IPS-18c (cell line): ENCODE measurements at regions not wholly inside any gene's neighbourhood (a gene's known extent, or its start where the extent isn't known, plus 50 kb on each side); places are given as distances from the start of the nearest gene placed in this dataset.

Experiments
- H3K4me3 ChIP-seq: 2 replicates; pipeline ENCODE4 v1.7.0; 2013; ENCODE audit warnings: low read depth, mild to moderate bottlenecking, low read length, moderate library complexity; ENCODE audit not compliant: insufficient read depth
- H3K9me3 ChIP-seq: one replicate; pipeline ENCODE4 v1.6.1; 2013; ENCODE audit warnings: mild to moderate bottlenecking, low read length, moderate library complexity; ENCODE audit not compliant: control insufficient read depth, insufficient read depth

DNA sequence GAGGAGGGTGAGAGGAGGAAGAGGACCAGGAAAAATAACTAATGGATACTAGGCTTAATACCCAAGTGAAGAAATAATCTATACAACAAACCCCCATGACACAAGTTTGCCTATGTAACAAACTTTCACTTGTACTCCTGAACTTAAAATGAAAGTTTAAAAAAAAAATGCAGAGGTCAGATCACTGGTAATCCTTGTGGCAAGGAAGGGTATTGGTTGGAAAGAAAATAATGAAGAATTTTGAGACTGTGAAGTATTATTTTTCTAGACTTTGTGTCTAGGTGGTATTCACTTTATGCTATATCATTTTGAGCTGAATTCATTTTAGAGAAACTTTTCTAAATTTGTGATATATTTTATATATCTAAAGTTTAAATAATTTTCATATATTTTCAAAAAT, 547.5 kb downstream of the MMUT start:
- no peak overlapping the region for H3K4me3 ChIP-seq
- no peaks in the 10 kb centered on the region for H3K9me3 ChIP-seq

DNA sequence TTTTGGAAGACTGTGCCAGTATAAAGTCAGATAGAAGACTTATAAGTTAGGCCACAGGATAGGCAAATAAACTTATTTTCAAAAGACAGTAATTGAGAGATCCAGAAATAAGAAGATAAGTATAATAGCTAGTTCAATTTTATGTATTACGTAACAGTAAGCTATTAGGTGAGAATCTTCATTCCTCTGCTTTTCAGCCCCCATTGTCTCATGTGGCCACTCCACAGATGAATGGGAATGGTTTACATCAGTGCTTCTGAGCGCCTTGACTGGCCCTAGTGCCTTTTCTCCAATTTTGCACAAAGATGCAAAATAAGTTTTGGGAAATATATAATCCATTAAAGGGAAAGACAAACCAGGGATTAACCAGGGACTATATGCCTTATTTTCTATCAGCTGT, 550.5 kb downstream of the MMUT start:
- no peak overlapping the region for H3K4me3 ChIP-seq
- H3K9me3 ChIP-seq = no peaks in the 10 kb centered on the region

DNA sequence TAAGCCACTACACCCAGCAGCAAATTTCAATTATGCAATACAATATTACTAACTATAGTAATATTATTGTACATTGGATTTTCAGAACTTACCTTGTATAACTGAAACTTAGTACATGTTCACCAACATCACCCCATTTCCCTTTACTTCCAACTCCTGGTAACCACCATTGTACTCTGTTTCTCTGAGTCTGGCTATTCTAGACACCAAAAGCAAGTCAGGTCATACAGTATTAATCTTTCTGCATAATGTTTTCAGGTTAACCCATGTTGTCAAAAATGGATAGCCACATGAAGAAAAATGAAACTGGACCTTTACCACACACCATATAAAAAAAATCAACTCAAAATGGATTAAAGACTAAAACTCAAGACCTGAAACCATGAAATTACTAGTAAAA, 558.2 kb downstream of the MMUT start:
- Histone ChIP-seq H3K9me3 (no peaks in the 10 kb centered on the region), H3K4me3 (no peak overlapping the region)

DNA sequence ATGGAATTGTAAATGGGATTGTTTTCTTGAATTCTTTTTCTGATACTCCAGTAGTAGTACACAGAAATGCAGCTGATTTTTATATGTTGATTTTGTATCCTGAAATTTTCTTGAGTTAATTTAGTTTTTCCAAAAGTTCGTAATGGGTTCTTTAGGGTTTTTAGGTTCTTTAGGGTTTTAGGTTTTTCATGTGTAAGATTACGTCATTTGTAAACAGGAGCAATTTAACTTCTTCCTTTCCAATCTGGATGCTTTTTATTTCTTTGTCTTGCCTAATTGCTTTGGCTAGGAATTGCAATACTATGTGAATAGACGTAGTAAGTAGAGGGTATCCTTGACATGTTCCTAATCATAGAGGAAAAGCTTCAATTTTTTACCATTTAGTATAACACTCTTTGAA, 568.6 kb downstream of the MMUT start:
- Histone ChIP-seq H3K9me3 (no peaks in the 10 kb centered on the region), H3K4me3 (no peak overlapping the region)

DNA sequence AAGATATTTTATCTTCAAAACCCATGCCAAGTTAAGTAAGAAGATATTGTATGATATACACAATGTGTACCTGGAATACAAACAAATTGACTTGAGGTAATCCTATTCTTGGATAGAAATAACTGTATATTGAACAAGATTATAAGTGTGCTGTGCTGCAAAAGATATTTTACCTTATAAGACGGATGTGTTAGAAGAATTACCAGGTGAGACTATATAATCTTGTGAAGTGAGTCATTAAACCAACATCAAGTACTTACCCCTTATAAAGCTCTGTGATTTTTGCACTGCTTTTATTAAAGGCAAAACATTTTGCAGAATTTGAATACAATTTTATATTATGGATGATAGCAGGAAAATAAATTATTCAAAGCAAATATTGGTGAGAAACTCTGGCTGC, 570.0 kb downstream of the MMUT start:
- no peak overlapping the region for H3K4me3 ChIP-seq
- H3K9me3 ChIP-seq = no peaks in the 10 kb centered on the region

DNA sequence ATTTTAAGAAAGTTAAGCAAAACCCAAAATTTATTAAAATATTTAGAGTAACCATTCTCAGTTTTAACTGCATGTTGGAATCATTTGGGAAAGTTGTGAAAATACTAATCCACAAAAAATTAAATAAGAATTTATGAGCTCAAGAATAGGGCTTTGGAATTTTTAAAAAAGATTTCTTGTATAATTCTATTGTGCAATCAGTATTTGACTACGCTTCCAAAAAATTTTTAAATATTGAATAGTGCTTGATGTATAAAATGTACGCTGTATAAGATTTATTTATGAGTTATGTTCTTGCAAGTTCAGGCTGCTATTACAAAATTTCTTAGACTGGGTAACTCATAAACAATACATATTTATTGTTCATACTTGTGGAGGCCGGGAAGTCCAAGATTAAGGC, 571.7 kb downstream of the MMUT start:
- Histone ChIP-seq H3K4me3 (no peak overlapping the region), H3K9me3 (no peaks in the 10 kb centered on the region)

DNA sequence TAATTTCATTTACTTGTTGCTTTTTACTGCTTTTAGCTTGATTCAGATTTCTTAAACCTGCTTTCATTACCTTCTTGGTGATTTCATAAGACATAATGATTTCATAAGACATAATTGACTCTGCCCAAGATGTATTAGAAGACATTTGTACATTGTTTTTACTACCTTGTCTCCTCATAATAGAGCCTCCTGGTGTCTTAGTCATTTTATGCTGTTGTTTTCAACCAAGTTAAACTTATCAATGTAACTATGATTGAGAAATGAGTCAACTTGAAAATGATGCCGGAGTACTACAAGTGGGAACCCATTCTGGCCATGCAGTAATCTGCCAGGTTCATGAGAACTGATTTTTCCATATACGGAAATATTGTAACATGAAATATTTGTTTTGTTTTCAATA, 573.6 kb downstream of the MMUT start:
- H3K4me3 ChIP-seq = no peak overlapping the region
- H3K9me3 ChIP-seq = no peaks in the 10 kb centered on the region

DNA sequence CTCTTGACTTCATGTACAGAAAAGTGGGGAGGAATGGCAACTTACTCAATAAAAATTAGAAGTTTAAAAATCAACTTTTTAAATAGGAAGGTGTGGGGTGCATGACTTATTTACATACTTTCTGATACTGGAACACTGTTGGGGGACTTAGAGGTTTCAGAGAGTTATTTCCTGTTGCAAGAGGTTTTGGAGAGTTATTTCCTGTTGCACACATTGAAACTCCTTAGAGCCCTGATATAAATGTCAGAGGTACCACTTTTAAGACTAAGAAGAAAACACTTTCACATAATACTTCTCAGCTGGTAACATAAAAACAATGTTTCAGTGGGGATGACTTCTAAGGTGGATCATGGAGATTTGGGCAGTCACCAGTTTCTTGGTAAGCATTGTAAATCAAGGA, 579.9 kb downstream of the MMUT start:
- H3K4me3 ChIP-seq = no peak overlapping the region

DNA sequence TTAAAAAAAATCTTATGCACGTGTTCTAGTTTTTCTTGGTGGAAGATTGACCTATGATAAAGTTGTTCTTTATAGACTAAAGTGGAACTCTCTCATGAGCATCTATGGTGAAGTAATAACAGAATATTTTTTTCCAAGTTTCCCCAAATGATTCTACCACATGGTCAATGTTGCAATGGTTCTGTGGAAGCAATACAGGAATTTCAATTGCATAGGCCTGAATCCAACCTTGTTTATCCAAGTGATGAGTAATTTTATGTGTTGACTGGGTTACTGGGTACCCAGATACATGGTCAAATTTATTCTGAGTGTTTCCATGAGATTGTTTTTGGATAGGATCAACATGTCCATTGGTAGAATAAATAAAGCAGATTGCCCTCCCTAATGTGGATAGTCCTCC, 581.5 kb downstream of the MMUT start:
- no peaks in the 10 kb centered on the region for H3K9me3 ChIP-seq
- no peak overlapping the region for H3K4me3 ChIP-seq

More for the DNA sequence above, 579.9 kb downstream of the MMUT start:
- H3K9me3 ChIP-seq = no peaks in the 10 kb centered on the region

DNA sequence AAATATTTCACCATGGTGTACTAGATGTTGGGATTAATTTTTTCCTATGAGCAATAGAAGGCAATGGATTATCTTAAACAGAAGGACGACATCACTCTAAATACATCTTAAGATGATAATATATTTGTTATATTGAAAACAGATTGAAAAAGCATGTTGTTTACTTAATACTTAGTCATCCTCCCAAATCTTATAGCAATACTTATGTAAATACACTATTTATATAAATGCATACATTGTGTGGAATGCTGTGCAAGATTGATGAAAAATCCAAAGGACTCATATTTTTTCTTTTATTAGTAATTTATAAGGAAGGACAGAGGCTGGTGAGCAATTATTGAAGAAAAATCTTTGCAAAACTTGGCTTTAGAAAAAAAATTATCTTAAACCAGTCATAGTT, 593.5 kb downstream of the MMUT start:
- Histone ChIP-seq H3K4me3 (no peak overlapping the region), H3K9me3 (no peaks in the 10 kb centered on the region)

DNA sequence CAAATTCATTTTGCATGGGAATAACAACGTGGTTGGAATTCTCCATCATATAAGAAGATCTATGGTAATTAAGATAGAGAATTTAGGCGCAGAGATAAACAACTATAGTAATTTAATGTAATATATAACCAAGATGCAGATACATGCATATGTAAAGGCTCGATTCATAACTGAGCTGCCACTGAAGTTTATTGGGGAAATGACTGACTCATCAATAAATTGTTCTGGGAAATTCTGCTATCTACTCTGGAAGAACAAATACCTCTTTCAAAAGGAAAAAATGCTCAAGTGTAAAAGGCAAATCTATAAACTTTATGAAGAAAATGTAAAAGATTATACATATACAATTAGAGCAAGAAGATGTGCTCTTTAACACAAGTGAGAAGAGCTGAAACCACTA, 596.4 kb downstream of the MMUT start:
- H3K4me3 ChIP-seq = no peak overlapping the region
- H3K9me3 ChIP-seq = no peaks in the 10 kb centered on the region

DNA sequence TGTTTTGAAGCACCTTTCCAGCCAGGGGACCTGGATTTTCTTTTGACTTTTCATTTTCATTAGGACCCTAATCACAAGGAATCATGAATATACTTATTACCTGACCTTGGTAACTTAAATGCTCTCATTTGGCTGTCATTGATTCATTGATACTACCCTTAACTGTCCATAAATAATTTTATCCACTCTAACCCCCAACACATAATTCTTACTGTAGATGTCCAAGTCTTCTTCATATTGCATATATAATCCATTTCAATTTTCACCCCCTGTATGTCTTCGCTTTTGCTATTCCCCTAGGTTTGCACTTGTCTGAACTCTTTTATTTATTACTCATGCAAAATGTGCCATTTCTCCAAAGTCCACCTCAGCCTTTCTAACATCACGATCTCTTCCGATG, 602.9 kb downstream of the MMUT start:
- Histone ChIP-seq H3K4me3 (no peak overlapping the region), H3K9me3 (no peaks in the 10 kb centered on the region)

DNA sequence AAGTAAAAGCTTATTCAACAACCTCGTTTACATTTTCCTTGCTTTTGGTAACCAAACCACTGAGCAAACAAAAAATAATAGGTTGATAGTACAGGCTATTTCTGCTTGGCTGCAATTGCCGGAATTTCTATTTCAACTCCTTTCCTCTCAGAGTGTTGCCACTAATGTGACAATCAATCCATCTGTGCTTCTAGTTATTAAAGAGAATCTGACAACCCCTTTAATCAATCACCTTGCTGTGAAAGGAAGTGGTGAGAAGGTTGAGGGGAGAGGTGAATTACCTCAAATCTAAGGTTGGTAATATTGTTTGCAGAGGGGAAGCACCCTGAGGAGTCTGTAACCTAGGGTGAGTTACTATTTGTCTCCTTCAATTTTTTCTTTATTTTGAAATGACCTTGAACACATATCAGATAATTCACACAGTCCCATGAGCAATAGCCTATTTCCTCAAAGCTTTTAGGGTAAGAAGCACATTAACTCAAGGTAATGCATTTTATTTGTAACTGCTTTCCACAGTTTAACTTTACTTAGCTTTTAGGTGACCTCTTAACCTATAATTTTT, 603.4 kb downstream of the MMUT start:
- Histone ChIP-seq H3K4me3 (no peak overlapping the region), H3K9me3 (no peaks in the 10 kb centered on the region)

DNA sequence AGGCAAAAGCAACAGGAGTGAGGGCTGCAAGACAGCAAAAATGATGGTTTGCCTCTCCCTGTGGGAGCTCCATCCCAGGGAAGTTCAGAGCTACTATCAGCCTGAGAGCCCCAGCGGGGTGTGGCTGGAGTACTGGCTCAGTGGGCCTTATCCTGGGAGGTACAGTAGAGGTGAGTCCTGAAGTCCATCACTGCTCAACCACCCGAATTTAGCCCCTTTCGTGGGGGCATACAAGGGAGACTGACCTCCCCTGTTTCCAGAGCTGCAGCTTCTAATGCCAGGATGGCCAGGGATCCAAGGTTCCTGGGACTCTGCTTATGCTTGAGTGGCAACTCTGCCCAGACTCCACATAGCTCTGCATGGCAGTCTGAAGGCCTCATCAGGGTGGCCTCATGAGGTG, 617.8 kb downstream of the MMUT start:
- Histone ChIP-seq H3K4me3 (no peak overlapping the region), H3K9me3 (peaks cover 4% of the 10 kb centered on the region)

DNA sequence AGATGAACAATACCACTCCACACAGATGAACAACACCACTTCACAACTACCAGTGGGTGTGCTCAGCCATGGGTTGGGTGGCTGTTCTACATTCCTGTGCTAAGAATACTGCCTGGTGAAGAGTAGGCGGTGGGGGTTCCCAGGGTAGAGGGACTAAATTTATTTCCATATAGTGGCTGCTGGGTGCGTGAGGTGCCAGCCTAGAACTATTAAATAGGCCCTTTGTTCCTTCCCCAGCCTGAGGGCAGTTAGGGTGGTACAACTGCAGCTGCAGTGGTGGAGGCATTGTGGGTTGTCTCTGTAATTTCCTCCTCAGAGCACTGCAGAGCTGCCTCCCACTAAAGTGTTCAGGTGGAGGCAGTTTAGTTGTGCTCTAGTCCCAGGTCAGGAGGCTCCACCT, 618.4 kb downstream of the MMUT start:
- H3K4me3 ChIP-seq = no peak overlapping the region; the same call in 1 of the 2 replicates
- H3K9me3 ChIP-seq = peaks cover 4% of the 10 kb centered on the region

DNA sequence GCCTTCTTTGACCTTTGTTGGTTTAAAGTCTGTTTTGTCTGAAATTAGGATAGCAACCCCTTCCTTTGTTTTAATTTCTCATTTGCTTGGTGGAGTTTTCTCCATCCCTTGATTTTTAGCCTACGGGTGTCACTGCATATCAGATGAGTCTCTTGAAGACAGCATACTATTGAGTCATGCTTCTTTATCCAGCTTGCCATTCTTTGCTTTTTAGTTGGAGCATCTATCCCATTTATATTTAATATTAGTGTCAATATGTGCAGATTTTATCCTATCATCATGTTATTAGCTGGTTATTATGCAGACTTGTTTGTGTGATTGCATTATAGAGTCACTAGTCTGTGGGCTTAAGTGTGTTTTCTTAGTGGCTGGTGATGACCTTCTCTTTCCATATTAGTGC, 622.2 kb downstream of the MMUT start:
- Histone ChIP-seq H3K9me3 (peaks cover 4% of the 10 kb centered on the region), H3K4me3 (no peak overlapping the region)

DNA sequence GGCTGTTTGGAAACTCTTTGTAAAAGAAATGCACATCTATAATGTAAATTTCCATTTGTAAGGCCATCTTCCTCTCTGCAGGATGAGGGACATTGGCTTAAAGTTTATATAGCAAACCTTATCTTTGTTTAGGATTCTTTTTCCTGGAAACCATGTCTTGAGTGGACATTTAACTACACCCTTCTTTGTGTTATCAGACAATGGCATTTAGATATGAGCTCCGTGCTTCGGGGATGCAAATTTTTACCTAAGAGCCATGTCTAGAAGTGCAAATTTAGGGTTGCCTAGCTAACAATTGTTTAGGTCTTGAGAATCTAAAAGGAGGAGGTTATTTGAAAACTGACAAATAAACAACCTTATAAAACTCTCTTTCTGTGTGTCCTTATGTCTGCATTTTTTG, 623.8 kb downstream of the MMUT start:
- no peak overlapping the region for H3K4me3 ChIP-seq
- H3K9me3 ChIP-seq = peaks cover 3% of the 10 kb centered on the region

DNA sequence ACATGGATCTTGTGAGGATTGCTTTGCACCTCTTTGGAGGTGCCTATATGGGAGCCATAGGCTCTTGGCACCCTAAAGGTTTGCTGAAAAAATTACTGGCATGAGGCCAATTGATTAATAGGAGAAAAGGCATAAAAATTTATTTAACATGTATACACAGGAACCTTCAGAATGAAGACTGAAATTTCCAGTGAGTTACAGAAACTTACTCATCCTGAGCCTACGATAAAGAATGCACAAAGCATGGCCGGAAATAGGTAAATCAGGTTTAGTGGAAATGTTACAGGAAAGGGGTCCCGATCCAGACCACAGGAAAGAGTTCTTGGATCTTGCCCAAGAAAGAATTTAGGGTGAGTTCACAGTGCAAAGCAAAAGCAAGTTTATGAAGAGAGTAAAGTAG, 625.3 kb downstream of the MMUT start:
- no peak overlapping the region for H3K4me3 ChIP-seq
- peaks cover 3% of the 10 kb centered on the region for H3K9me3 ChIP-seq

DNA sequence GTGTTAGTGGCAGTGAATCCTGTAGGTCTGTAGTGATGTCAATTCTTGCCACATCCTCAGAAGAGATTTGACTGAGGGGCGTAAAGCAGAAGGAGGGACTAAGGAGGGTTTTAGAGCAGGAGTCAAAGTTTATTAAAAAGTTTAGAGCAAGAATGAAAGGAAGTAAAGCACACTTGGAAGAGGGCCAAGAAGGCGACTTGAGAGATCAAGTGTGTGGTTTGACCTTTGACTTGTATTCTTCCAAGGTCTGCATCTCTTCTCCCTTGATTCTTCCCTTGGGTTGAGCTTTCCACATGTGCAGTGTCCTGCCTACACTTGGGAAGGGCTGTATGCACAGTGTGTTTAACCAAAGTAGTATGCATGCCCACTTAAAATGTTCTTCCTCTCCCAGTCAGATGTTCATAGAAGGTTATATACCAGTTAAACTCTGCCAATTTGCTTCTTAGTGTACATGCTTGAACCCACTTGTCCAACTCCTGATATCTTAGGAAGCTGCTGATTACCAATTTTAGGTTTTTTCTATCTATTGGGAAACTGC, 627.6 kb downstream of the MMUT start:
- no peak overlapping the region for H3K4me3 ChIP-seq
- peaks cover 3% of the 10 kb centered on the region for H3K9me3 ChIP-seq
